ENCODE measurements at regions not wholly inside any gene's neighbourhood (a gene's known extent, or its start where the extent isn't known, plus 50 kb on each side); places are given as distances from the start of the nearest gene placed in this dataset.

GRCh38 chr9:86659413-86660046, 287.8 kb downstream of the GAS1 start:
- DNase-seq (ENCODE audit: low read depth in 3 of 3): no peak

GRCh38 chr9:86655147-86655546, 292.2 kb downstream of the GAS1 start:
- no peak for DNase-seq (ENCODE audit: low read depth in 3 of 3)

GRCh38 chr9:86653466-86653865, 293.8 kb downstream of the GAS1 start:
- no peak for DNase-seq (ENCODE audit: low read depth in 3 of 3)

- no peak for DNase-seq (ENCODE audit: low read depth in 3 of 3)
Observed at GRCh38 chr9:86652736-86653135, 294.6 kb downstream of the GAS1 start.

GRCh38 chr9:86649913-86650312, 295.7 kb upstream of the TUT7 start:
- DNase-seq (ENCODE audit: low read depth in 3 of 3): no peak

- DNase-seq (ENCODE audit: low read depth in 3 of 3): no peak
Observed at GRCh38 chr9:86648828-86649170, 294.6 kb upstream of the TUT7 start.

GRCh38 chr9:86648156-86648827, 294.1 kb upstream of the TUT7 start:
- no peak for DNase-seq (ENCODE audit: low read depth in 3 of 3)

GRCh38 chr9:86645303-86645702, 291.1 kb upstream of the TUT7 start:
- DNase-seq (ENCODE audit: low read depth in 3 of 3): no peak

GRCh38 chr9:86644675-86645034, 290.4 kb upstream of the TUT7 start:
- DNase-seq (ENCODE audit: low read depth in 3 of 3): no peak

GRCh38 chr9:86643946-86644674, 289.9 kb upstream of the TUT7 start:
- DNase-seq (ENCODE audit: low read depth in 3 of 3): no peak

GRCh38 chr9:86642721-86643120, 288.5 kb upstream of the TUT7 start:
- no peak for DNase-seq (ENCODE audit: low read depth in 3 of 3)

GRCh38 chr9:86641970-86642369, 287.8 kb upstream of the TUT7 start:
- no peak for DNase-seq (ENCODE audit: low read depth in 3 of 3)

- no peak for DNase-seq (ENCODE audit: low read depth in 3 of 3)
Observed at GRCh38 chr9:86639899-86640379, 285.7 kb upstream of the TUT7 start.

- no peak for DNase-seq (ENCODE audit: low read depth in 3 of 3)
Observed at GRCh38 chr9:86639287-86639686, 285.1 kb upstream of the TUT7 start.

GRCh38 chr9:86638109-86638508, 283.9 kb upstream of the TUT7 start:
- DNase-seq (ENCODE audit: low read depth in 3 of 3): no peak

GRCh38 chr9:86637515-86637914, 283.3 kb upstream of the TUT7 start:
- DNase-seq (ENCODE audit: low read depth in 3 of 3): peak in 1 of 3 donors; percentile 8

GRCh38 chr9:86636519-86636918, 282.3 kb upstream of the TUT7 start:
- no peak for DNase-seq (ENCODE audit: low read depth in 3 of 3)

- DNase-seq (ENCODE audit: low read depth in 3 of 3): no peak
Observed at GRCh38 chr9:86636038-86636437, 281.8 kb upstream of the TUT7 start.

GRCh38 chr9:86634501-86634900, 280.3 kb upstream of the TUT7 start:
- no peak for DNase-seq (ENCODE audit: low read depth in 3 of 3)

- no peak for DNase-seq (ENCODE audit: low read depth in 3 of 3)
Observed at GRCh38 chr9:86633945-86634344, 279.7 kb upstream of the TUT7 start.

GRCh38 chr9:86632537-86632936, 278.3 kb upstream of the TUT7 start:
- no peak for DNase-seq (ENCODE audit: low read depth in 3 of 3)

- no peak for DNase-seq (ENCODE audit: low read depth in 3 of 3)
Observed at GRCh38 chr9:86629530-86629929, 275.3 kb upstream of the TUT7 start.

- no peak for DNase-seq (ENCODE audit: low read depth in 3 of 3)
Observed at GRCh38 chr9:86626802-86627201, 272.6 kb upstream of the TUT7 start.
